T-helper 17 cell (primary cell): ENCODE measurements at regions not wholly inside any gene's neighbourhood (a gene's known extent, or its start where the extent isn't known, plus 50 kb on each side); places are given as distances from the start of the nearest gene placed in this dataset.

Experiments
- ATAC-seq: fragments of 150-1000 bp; cut with Tn5 transposase; 2 replicates; pipeline ENCODE4 v1.10.0; 2021; ENCODE audit warnings: mild to moderate bottlenecking, moderate library complexity
- DNase-seq, 3 donors: peaks; one replicate each; pipeline versions ENCODE4 v3.0.0 to v3.0.0-alpha.2; 2020 to 2021
- H3K9me3 ChIP-seq: one replicate; pipeline ENCODE4 v1.7.0; 2013; ENCODE audit warnings: low read length, mild to moderate bottlenecking; ENCODE audit not compliant: control insufficient read depth, poor library complexity, severe bottlenecking
- H3K27ac Mint-ChIP-seq: one replicate; pipeline ENCODE4 v1.8.0; 2022; ENCODE audit warnings: mild to moderate bottlenecking, moderate library complexity, mixed read lengths
- H3K27me3 Mint-ChIP-seq: one replicate; pipeline ENCODE4 v1.8.0; 2022; ENCODE audit warnings: mixed read lengths
- H3K36me3 Mint-ChIP-seq: one replicate; pipeline ENCODE4 v1.8.0; 2022; ENCODE audit warnings: low read depth, mixed read lengths
- H3K4me1 Mint-ChIP-seq: one replicate; pipeline ENCODE4 v1.8.0; 2022; ENCODE audit warnings: mild to moderate bottlenecking, mixed read lengths
- H3K4me3 Mint-ChIP-seq: one replicate; pipeline ENCODE4 v1.8.0; 2022; ENCODE audit warnings: mild to moderate bottlenecking, moderate library complexity, mixed read lengths

DNA sequence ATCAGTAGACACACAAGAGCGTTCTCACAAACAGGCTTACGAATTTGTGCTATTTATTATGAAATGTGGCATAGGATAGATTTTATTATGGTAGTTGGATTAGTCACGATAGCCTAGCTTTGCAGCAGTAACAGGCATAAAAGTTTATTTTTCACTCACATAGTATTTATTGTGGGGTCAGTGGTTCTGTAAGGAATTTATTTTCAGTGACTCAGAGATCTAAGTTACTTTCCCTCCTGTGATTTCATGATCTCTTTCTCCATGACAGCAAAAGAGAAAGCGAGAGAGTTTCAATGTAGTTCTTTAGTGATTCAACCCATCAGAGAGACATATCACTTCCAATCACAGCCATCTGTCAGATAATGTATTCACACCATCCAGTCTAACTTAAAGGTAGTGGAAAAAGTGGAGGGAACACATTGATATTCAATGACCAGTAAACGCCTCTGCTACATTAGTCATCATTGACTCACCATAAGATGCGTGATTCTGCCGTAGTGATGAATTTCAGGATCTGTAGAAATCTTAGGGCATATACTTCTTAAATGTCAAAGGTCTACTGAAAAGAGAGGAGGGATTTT lies 605.5 kb downstream of the HDGFL1 start:
- peaks cover 1% of the 10 kb centered on the region for H3K9me3 ChIP-seq
- H3K4me1 Mint-ChIP-seq, result no peaks in the 10 kb centered on the region
- H3K27me3 Mint-ChIP-seq, result no peaks in the 10 kb centered on the region
- ATAC-seq (no peak), DNase-seq (no peak)
- peaks cover 2% of the 10 kb centered on the region for H3K36me3 Mint-ChIP-seq
- H3K27ac Mint-ChIP-seq, result no peak overlapping the region
- no peak overlapping the region for H3K4me3 Mint-ChIP-seq

DNA sequence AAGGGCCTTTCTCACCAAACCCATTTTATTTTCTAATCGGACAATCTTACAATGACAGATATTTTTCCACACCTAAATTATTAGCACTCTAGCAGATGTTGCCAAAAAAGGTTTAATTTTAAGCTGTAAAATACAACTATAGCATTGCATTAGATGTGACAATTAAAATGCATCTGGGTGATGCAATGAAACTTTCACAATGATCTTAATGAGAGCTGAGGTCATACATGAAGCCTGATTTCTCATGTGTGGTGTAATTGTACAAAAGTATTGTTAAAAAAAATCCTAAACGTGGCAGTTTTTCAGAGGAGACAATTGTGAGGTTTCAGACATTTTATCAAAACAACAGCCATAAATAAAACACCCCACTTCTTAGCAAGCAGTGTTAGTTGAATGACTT lies 606.0 kb downstream of the HDGFL1 start:
- no peak overlapping the region for H3K4me3 Mint-ChIP-seq
- H3K36me3 Mint-ChIP-seq, result peaks cover 2% of the 10 kb centered on the region
- H3K27ac Mint-ChIP-seq, result no peak overlapping the region
- no peaks in the 10 kb centered on the region for H3K27me3 Mint-ChIP-seq
- H3K4me1 Mint-ChIP-seq, result no peaks in the 10 kb centered on the region
- H3K9me3 ChIP-seq, result no peaks in the 10 kb centered on the region
- no peak for DNase-seq
- ATAC-seq, result no peak

DNA sequence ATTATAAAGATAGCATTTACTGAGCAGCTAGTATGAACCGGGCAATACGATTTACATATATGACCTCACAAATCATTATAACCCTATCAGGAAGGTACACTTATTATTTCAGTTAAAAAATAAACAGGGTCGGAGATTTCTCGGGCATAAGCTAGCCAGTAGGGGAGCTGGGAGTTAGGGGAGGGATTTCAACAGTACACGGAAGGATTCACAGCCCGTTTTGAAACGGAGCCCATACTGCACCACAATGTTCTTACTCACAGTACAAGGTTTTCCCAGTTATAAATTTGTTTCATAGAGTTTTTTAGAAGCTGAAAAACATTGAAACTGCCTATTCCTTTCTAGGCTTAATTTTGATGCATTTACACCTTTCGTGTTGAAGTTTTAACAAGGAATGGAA lies 607.1 kb downstream of the HDGFL1 start:
- H3K27ac Mint-ChIP-seq, result no peak overlapping the region

DNA sequence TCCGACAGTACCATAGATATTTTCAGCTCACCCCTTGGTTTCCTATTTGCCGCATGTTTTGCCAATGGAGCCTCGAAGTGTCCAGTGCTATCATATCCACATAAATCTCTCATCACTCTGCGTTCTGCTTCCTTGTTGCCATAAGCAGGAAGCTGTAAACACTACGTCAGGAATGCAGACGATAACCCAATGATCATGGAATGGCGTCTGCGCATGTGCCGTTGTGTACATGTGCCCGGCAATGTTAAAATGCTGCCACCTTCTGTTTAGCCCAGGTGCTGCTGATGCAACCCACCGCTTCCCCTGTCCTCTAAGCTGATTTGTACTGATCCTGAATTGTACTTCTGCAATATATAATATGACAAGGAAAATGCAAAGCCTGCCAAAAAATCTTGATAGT lies 607.5 kb downstream of the HDGFL1 start:
- H3K4me3 Mint-ChIP-seq, result no peak overlapping the region
- no peak for ATAC-seq
- no peak for DNase-seq
- H3K36me3 Mint-ChIP-seq, result no peaks in the 10 kb centered on the region
- no peaks in the 10 kb centered on the region for H3K9me3 ChIP-seq
- H3K4me1 Mint-ChIP-seq, result no peaks in the 10 kb centered on the region
- no peaks in the 10 kb centered on the region for H3K27me3 Mint-ChIP-seq
- H3K27ac Mint-ChIP-seq, result no peak overlapping the region

More for the DNA sequence above, 607.1 kb downstream of the HDGFL1 start:
- no peaks in the 10 kb centered on the region for H3K9me3 ChIP-seq
- ATAC-seq, result no peak
- no peak overlapping the region for H3K4me3 Mint-ChIP-seq
- no peaks in the 10 kb centered on the region for H3K27me3 Mint-ChIP-seq
- H3K4me1 Mint-ChIP-seq, result no peaks in the 10 kb centered on the region
- no peaks in the 10 kb centered on the region for H3K36me3 Mint-ChIP-seq
- no peak for DNase-seq

DNA sequence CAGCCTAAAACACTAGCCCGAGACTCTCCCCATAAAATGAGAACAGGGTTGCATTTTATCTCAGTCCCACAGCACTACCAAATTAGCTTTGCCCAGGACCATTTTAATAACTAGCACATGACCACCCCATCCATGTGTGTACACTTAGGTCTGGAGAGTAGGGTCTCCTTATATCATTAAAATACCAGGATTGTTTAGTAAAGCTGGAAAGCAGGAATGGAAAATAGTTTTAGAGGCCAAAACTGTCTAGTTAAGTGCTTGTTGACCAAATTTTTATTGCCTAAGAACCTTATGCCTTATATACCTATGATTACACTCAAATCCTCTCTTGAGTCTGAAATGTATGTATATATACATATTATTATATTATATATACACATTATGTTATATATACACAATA lies 608.4 kb downstream of the HDGFL1 start:
- Mint-ChIP-seq H3K36me3 (no peaks in the 10 kb centered on the region), H3K4me3 (no peak overlapping the region), H3K4me1 (no peaks in the 10 kb centered on the region), H3K27me3 (no peaks in the 10 kb centered on the region), H3K27ac (no peak overlapping the region)
- no peak for DNase-seq
- no peak for ATAC-seq
- no peaks in the 10 kb centered on the region for H3K9me3 ChIP-seq

DNA sequence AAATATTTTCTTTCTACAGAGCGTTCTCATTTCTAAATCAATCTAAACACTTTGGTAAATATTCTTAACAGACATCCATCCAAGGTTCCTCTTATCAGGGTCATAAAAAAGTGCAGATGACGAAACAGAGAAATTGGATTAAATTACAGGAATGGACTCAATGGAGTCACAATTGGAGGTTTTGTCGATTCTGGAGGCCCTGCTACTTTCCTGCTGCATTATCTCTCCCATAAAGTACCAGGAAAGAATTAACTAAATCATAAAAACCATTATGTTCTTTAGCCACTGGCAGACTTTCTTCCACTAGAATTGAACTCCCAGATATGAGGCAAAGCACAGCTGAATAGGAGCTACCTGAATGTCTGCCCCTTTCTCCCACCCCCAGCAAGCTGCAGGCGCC lies 610.6 kb downstream of the HDGFL1 start:
- no peaks in the 10 kb centered on the region for H3K9me3 ChIP-seq
- H3K4me3 Mint-ChIP-seq, result no peak overlapping the region
- no peaks in the 10 kb centered on the region for H3K4me1 Mint-ChIP-seq
- H3K27me3 Mint-ChIP-seq, result no peaks in the 10 kb centered on the region
- ATAC-seq, result no peak
- DNase-seq, result no peak
- no peaks in the 10 kb centered on the region for H3K36me3 Mint-ChIP-seq
- H3K27ac Mint-ChIP-seq, result no peak overlapping the region

DNA sequence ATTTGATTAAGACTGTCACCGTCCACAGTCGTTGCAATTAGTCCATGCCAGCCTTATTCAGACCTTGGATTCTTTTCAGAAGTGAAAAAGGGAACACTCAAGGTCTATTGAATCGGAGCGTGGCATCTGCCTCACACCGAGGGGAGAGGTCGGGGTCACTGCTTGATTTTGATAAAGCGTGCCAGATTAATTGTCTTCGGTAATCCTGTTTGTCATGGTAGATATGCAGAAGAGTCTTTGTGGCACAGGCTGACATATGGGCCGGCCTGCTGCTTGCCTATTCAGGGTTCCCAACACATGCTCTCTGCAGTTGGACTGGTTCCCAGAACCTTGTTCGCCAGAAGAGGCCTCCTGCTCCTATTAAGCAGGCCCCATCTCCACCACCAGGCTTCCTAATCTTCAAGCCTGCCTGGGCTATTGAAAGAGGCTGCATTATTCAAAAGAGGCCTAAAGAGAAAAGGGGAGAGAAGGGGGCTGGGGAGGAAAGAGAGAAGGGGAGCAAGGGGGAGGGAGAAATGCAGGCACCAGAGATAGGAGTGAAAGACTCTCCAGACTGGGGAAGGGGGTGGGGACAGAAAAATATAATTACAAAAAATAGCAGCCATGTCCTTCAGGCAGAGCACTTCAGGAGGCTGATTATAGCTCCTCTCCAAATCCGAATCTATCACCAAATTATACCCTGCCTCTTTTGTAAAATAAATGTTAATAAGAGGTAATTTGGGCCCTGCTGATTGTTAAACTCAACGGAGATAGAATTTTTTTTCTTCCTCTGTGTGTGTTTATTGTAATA lies 611.3 kb downstream of the HDGFL1 start:
- H3K4me1 Mint-ChIP-seq, result no peaks in the 10 kb centered on the region

DNA sequence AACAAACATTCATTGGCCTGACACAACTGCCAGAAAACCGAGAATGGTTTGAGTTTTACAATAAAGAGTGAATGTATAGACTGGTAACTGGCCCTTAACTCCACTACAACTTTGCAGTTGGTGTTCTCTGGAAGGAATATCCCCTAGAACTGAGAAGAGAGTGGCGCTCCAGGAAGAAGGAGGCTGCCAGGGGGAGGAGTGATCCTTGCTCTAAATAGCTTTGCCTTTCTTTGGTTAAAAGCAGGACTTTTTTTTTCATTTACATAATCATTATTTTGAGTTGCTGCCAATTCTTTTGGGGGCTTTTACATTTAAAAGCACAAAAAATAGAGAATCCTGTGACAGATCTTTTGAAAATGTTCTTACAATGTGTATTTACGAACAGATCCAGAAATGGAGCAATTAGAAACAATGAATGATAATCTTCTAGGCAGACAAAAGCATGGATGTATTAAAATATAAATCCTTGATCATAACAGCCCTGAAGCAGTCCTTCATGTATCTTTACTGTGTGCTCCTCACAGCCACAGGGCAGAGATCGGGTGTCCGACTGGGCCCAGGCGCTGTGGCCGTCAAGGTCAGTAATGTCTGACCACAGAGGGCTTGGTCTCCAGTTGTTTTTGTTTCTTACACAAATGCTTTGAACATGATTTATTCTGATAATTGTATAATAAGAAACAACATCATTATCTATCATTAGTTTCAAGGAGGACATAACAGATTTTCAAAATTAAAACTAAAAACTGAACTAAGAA lies 612.2 kb downstream of the HDGFL1 start:
- Mint-ChIP-seq H3K27me3 (no peaks in the 10 kb centered on the region), H3K27ac (no peak overlapping the region), H3K4me3 (no peak overlapping the region), H3K36me3 (no peaks in the 10 kb centered on the region), H3K4me1 (no peaks in the 10 kb centered on the region)
- DNase-seq (no peak), ATAC-seq (no peak)
- H3K9me3 ChIP-seq, result no peaks in the 10 kb centered on the region

More for the DNA sequence above, 611.3 kb downstream of the HDGFL1 start:
- Mint-ChIP-seq H3K36me3 (no peaks in the 10 kb centered on the region), H3K4me3 (no peak overlapping the region), H3K27me3 (no peaks in the 10 kb centered on the region), H3K27ac (no peak overlapping the region)
- H3K9me3 ChIP-seq, result no peaks in the 10 kb centered on the region
- no peak for ATAC-seq
- DNase-seq, result no peak

DNA sequence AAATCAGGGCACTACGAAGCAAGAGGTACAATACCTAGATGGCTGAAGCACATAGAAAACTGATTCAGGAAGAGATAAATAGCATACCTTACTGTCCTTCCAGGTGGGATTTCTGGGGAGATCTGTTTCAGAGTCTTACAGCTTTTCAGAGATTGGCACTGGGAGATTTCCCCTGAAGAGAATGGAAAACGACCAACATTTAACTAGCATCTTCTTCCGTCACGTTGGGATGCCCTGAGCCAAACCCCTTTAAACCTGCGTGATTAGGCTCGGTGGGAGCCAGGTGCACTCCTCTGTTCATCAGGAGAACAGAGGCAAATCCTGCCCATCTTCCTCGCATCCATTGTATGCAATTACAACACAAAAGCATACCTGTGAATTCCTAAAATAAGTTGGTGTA lies 614.5 kb downstream of the HDGFL1 start:
- no peak overlapping the region for H3K4me3 Mint-ChIP-seq
- H3K4me1 Mint-ChIP-seq, result no peaks in the 10 kb centered on the region
- H3K27ac Mint-ChIP-seq, result no peak overlapping the region
- ATAC-seq (no peak), DNase-seq (no peak)
- H3K36me3 Mint-ChIP-seq, result no peaks in the 10 kb centered on the region
- H3K27me3 Mint-ChIP-seq, result no peaks in the 10 kb centered on the region
- no peaks in the 10 kb centered on the region for H3K9me3 ChIP-seq

DNA sequence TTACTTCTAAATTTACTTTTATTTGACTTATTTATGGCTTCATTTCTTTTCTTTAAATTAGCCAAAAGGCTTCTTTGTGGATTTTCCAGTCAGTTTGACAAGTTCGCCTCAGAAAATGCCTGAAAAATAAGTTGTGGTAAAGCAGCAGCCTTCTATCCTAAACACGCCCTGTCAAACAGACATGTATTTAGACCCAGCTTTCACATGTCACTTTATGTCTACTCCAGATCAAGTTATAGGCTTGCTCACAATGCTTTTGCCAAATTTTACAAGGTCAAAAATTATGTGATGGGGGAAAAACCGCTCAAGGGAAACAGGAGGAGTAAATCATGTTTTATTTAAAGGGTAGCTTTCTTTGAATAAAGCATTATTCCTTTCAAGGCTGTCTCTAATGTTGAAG lies 615.0 kb downstream of the HDGFL1 start:
- no peak for DNase-seq
- no peak overlapping the region for H3K27ac Mint-ChIP-seq
- no peak for ATAC-seq
- H3K36me3 Mint-ChIP-seq, result no peaks in the 10 kb centered on the region
- H3K4me1 Mint-ChIP-seq, result no peaks in the 10 kb centered on the region
- H3K4me3 Mint-ChIP-seq, result no peak overlapping the region
- H3K27me3 Mint-ChIP-seq, result no peaks in the 10 kb centered on the region
- no peaks in the 10 kb centered on the region for H3K9me3 ChIP-seq

DNA sequence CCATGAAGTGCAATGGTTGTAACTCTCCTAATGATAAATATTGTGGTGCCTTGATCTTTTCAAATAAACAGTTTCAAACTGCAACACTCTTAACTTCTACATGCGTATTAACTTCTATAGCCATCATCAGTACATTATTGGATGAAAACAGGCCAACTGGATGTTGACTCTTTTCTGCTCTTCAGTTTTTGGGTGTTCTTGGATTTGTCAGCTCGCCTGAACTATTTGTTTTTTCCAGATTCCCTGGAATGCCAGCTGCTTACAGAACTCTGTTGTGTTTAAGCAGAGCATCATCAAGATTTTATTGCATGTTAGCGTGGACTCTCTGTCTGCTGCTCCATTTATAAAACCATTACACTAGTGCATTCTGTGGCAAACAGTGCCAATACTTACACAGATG lies 626.1 kb downstream of the HDGFL1 start:
- ATAC-seq (no peak), DNase-seq (no peak)
- H3K4me3 Mint-ChIP-seq, result no peak overlapping the region
- H3K9me3 ChIP-seq, result no peaks in the 10 kb centered on the region
- H3K27me3 Mint-ChIP-seq, result no peaks in the 10 kb centered on the region
- no peaks in the 10 kb centered on the region for H3K4me1 Mint-ChIP-seq
- no peak overlapping the region for H3K27ac Mint-ChIP-seq
- H3K36me3 Mint-ChIP-seq, result no peaks in the 10 kb centered on the region

DNA sequence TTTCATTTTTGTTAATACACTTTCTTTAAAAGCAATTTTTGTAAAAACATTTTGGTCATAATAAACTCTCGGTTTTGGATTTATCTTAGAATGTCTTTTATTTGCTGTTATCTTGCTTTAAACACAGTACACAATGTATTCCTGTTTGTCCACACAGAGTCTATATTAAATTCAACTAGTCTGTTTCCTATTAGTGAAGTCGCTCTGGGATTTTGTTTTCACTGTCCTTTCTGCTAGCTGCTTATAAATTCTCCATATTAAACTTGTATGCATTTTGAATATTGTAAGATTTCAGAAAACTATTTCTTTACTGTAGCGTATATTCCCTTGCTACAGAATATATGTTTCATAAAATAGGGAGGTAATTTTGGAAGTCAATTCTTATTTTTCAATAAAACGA lies 630.2 kb downstream of the HDGFL1 start:
- Mint-ChIP-seq H3K4me1 (no peaks in the 10 kb centered on the region), H3K27me3 (no peaks in the 10 kb centered on the region), H3K36me3 (no peaks in the 10 kb centered on the region), H3K4me3 (no peak overlapping the region), H3K27ac (no peak overlapping the region)
- ATAC-seq (no peak), DNase-seq (no peak)
- no peaks in the 10 kb centered on the region for H3K9me3 ChIP-seq

DNA sequence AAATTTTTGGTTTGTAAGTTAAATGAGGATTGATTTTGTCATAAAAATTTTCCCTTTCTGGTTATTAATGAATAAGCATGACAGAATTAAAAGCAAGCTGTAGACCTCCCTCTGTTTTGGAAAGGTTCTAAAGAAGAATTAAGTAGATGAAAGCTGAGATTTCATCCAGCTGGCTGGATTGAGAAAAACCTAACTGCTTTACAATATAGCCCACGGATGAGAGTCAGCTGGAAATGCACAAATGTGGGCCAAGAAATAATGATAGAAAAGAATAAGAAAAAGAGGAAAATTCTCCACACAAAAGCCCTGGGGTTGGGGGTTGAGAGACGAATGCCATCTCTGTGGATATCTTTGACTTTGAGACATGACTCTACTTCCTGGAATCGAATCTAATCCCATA lies 631.6 kb downstream of the HDGFL1 start:
- H3K27ac Mint-ChIP-seq, result no peak overlapping the region
- ATAC-seq, result no peak

More for the DNA sequence above, 631.6 kb downstream of the HDGFL1 start:
- Mint-ChIP-seq H3K36me3 (no peaks in the 10 kb centered on the region), H3K4me3 (no peak overlapping the region), H3K4me1 (no peaks in the 10 kb centered on the region), H3K27me3 (no peaks in the 10 kb centered on the region)
- DNase-seq, result no peak
- no peaks in the 10 kb centered on the region for H3K9me3 ChIP-seq
